DOHH2 (cell line): ENCODE measurements at regions not wholly inside any gene's neighbourhood (a gene's known extent, or its start where the extent isn't known, plus 50 kb on each side); places are given as distances from the start of the nearest gene placed in this dataset.

Source experiments
- H3F3A ChIP-seq: fragments of 200-600 bp; sonication (generic), shearing (Covaris generic); 2 replicates; pipeline ENCODE4 v1.6.0; 2016; ENCODE audit warnings: antibody characterized with exemption, mild to moderate bottlenecking; ENCODE audit not compliant: control insufficient read depth, insufficient read depth
- H3K27ac ChIP-seq: fragments of 200-600 bp; sonication (generic); 2 replicates; pipeline ENCODE4 v1.5.1; 2014; ENCODE audit warnings: low read depth, mild to moderate bottlenecking, low read length, moderate library complexity
- H3K27me3 ChIP-seq: fragments of 200-600 bp; sonication (generic); 2 replicates; pipeline ENCODE4 v1.6.1; 2014; ENCODE audit warnings: mild to moderate bottlenecking, low read length, mixed read lengths; ENCODE audit not compliant: control insufficient read depth
- H3K36me3 ChIP-seq: fragments of 200-600 bp; sonication (generic); 2 replicates; pipeline ENCODE4 v1.6.1; 2014; ENCODE audit warnings: mild to moderate bottlenecking, low read length, moderate library complexity, mixed read lengths; ENCODE audit not compliant: control insufficient read depth
- H3K4me1 ChIP-seq: fragments of 200-600 bp; sonication (generic); 2 replicates; pipeline ENCODE4 v1.6.1; 2014; ENCODE audit warnings: mild to moderate bottlenecking, low read length, mixed read lengths; ENCODE audit not compliant: control insufficient read depth
- H3K4me2 ChIP-seq: fragments of 200-600 bp; sonication (generic); 2 replicates; pipeline ENCODE4 v1.6.0; 2014; ENCODE audit warnings: mild to moderate bottlenecking, low read length, moderate library complexity
- H3K4me3 ChIP-seq: fragments of 200-600 bp; sonication (generic); 2 replicates; pipeline ENCODE4 v1.5.1; 2014; ENCODE audit warnings: mild to moderate bottlenecking, low read length, mixed read lengths
- H3K79me2 ChIP-seq: fragments of 200-600 bp; sonication (generic); 2 replicates; pipeline ENCODE4 v1.6.1; 2014; ENCODE audit warnings: mild to moderate bottlenecking, low read length, mixed read lengths; ENCODE audit not compliant: control insufficient read depth
- H3K9me2 ChIP-seq: fragments of 200-600 bp; sonication (generic); replicated peaks from 2 replicates; pipeline ENCODE4 v1.6.1; 2014; ENCODE audit warnings: mild to moderate bottlenecking, low read length, mixed read lengths; ENCODE audit not compliant: control insufficient read depth
- H3K9me3 ChIP-seq: fragments of 200-600 bp; sonication (generic); 2 replicates; pipeline ENCODE4 v1.6.1; 2014; ENCODE audit warnings: antibody characterized with exemption, low read length, mixed read lengths; ENCODE audit not compliant: control insufficient read depth, insufficient read depth
- H4K20me1 ChIP-seq: fragments of 200-600 bp; sonication (generic); 2 replicates; pipeline ENCODE4 v1.6.0; 2014; ENCODE audit warnings: low read depth, mild to moderate bottlenecking, antibody characterized with exemption, low read length, moderate library complexity; ENCODE audit not compliant: control insufficient read depth, insufficient read depth
- CTCF ChIP-seq: fragments of 200-600 bp; sonication (generic); IDR thresholded peaks from one replicate; pipeline ENCODE4 v1.5.1; 2014; ENCODE audit warnings: antibody characterized with exemption, mild to moderate bottlenecking, low read depth, low read length; ENCODE audit not compliant: poor library complexity, severe bottlenecking
- EZH2phosphoT487 ChIP-seq: fragments of 200-600 bp; sonication (generic); IDR thresholded peaks from 2 replicates; pipeline ENCODE4 v1.6.1; 2017; ENCODE audit warnings: borderline replicate concordance, mild to moderate bottlenecking, antibody characterized with exemption, low read length, moderate library complexity, mixed read lengths

GRCh38 chr19:28374971-28375370 is 838.0 kb downstream of the UQCRFS1 start:
- no peaks in the 10 kb centered on the region for H3K79me2 ChIP-seq
- H3K9me3 ChIP-seq = no peaks in the 10 kb centered on the region; the same call in 1 of the 2 replicates

GRCh38 chr19:28372576-28373247 is 840.2 kb downstream of the UQCRFS1 start:
- Histone ChIP-seq H3K4me1 (no peaks in the 10 kb centered on the region), H3K9me2 (no peaks in the 10 kb centered on the region), H3K9me3 (no peaks in the 10 kb centered on the region; the same call in 1 of the 2 replicates), H4K20me1 (no peaks in the 10 kb centered on the region), H3K36me3 (no peaks in the 10 kb centered on the region), H3K27me3 (no peaks in the 10 kb centered on the region), H3K27ac (no peak overlapping the region), H3K4me3 (no peak overlapping the region), H3F3A (no peaks in the 10 kb centered on the region), H3K79me2 (no peaks in the 10 kb centered on the region), H3K4me2 (no peak overlapping the region)
- TF ChIP-seq CTCF (no peak), EZH2phosphoT487 (no peak)

More at GRCh38 chr19:28374971-28375370, 838.0 kb downstream of the UQCRFS1 start:
- Histone ChIP-seq H3K36me3 (no peaks in the 10 kb centered on the region), H3K4me2 (no peak overlapping the region), H3F3A (no peaks in the 10 kb centered on the region), H3K4me3 (no peak overlapping the region), H3K4me1 (no peaks in the 10 kb centered on the region), H3K27me3 (no peaks in the 10 kb centered on the region), H3K27ac (no peak overlapping the region), H4K20me1 (no peaks in the 10 kb centered on the region), H3K9me2 (no peaks in the 10 kb centered on the region)
- TF ChIP-seq CTCF (no peak), EZH2phosphoT487 (no peak)

- Histone ChIP-seq H3F3A (no peaks in the 10 kb centered on the region), H3K4me3 (no peak overlapping the region), H3K36me3 (no peaks in the 10 kb centered on the region), H3K79me2 (no peaks in the 10 kb centered on the region), H4K20me1 (no peaks in the 10 kb centered on the region), H3K4me2 (no peak overlapping the region), H3K4me1 (no peaks in the 10 kb centered on the region), H3K9me2 (no peaks in the 10 kb centered on the region), H3K27ac (no peak overlapping the region), H3K27me3 (no peaks in the 10 kb centered on the region), H3K9me3 (no peaks in the 10 kb centered on the region; the same call in 1 of the 2 replicates)
- TF ChIP-seq EZH2phosphoT487 = no peak
- TF ChIP-seq CTCF = no peak
Observed at GRCh38 chr19:28367146-28367545, 845.8 kb downstream of the UQCRFS1 start.
